HCEC 1CT (cell line): ENCODE measurements at regions not wholly inside any gene's neighbourhood (a gene's known extent, or its start where the extent isn't known, plus 50 kb on each side); places are given as distances from the start of the nearest gene placed in this dataset.

ENCODE experiments used
- DNase-seq: peaks from one replicate; pipeline ENCODE4 v3.0.0-alpha.2; 2017

- no peak for DNase-seq
Observed at GRCh38 chr16:17847234-17847795, 376.6 kb upstream of the XYLT1 start.

- DNase-seq, result no peak
Observed at GRCh38 chr16:17846030-17846429, 375.3 kb upstream of the XYLT1 start.

- DNase-seq, result no peak
Observed at GRCh38 chr16:17845031-17845430, 374.3 kb upstream of the XYLT1 start.

GRCh38 chr16:17843905-17844304 is 373.1 kb upstream of the XYLT1 start:
- DNase-seq, result no peak

- no peak for DNase-seq
Observed at GRCh38 chr16:17839907-17840306, 369.1 kb upstream of the XYLT1 start.

GRCh38 chr16:17839272-17839671 is 368.5 kb upstream of the XYLT1 start:
- no peak for DNase-seq

GRCh38 chr16:17836868-17837602 is 366.3 kb upstream of the XYLT1 start:
- peak; percentile 19 for DNase-seq

GRCh38 chr16:17835118-17835876 is 364.5 kb upstream of the XYLT1 start:
- DNase-seq, result no peak

GRCh38 chr16:17832738-17833137 is 362.0 kb upstream of the XYLT1 start:
- DNase-seq, result no peak

GRCh38 chr16:17831330-17831729 is 360.6 kb upstream of the XYLT1 start:
- no peak for DNase-seq

- DNase-seq, result no peak
Observed at GRCh38 chr16:17830651-17831050, 359.9 kb upstream of the XYLT1 start.

- no peak for DNase-seq
Observed at GRCh38 chr16:17829811-17830210, 359.1 kb upstream of the XYLT1 start.

- DNase-seq, result peak; percentile 2
Observed at GRCh38 chr16:17828012-17828411, 357.3 kb upstream of the XYLT1 start.

GRCh38 chr16:17827313-17827712 is 356.6 kb upstream of the XYLT1 start:
- DNase-seq, result no peak

GRCh38 chr16:17817943-17818342 is 347.2 kb upstream of the XYLT1 start:
- DNase-seq, result no peak

GRCh38 chr16:17817260-17817659 is 346.5 kb upstream of the XYLT1 start:
- DNase-seq, result no peak

GRCh38 chr16:17812771-17813170 is 342.0 kb upstream of the XYLT1 start:
- DNase-seq, result no peak

- no peak for DNase-seq
Observed at GRCh38 chr16:17804857-17805256, 334.1 kb upstream of the XYLT1 start.

GRCh38 chr16:17803625-17804410 is 333.1 kb upstream of the XYLT1 start:
- no peak for DNase-seq

GRCh38 chr16:17802571-17802970 is 331.8 kb upstream of the XYLT1 start:
- no peak for DNase-seq

- no peak for DNase-seq
Observed at GRCh38 chr16:17801068-17801467, 330.3 kb upstream of the XYLT1 start.

GRCh38 chr16:17798716-17799115 is 328.0 kb upstream of the XYLT1 start:
- no peak for DNase-seq

- DNase-seq, result no peak
Observed at GRCh38 chr16:17793354-17793753, 322.6 kb upstream of the XYLT1 start.
